Muscle of leg (tissue), 3 donors: ENCODE measurements at regions not wholly inside any gene's neighbourhood (a gene's known extent, or its start where the extent isn't known, plus 50 kb on each side); places are given as distances from the start of the nearest gene placed in this dataset.

Experiments
- DNase-seq: peaks from one replicate; pipeline ENCODE4 v3.0.0; 2013
- H3K27ac ChIP-seq: one replicate; pipeline ENCODE4 v1.5.1; 2013; ENCODE audit warnings: mild to moderate bottlenecking, low read length, control low read depth
- H3K27me3 ChIP-seq: one replicate; pipeline ENCODE4 v1.6.1; 2013; ENCODE audit warnings: low read length; ENCODE audit not compliant: control insufficient read depth, insufficient read depth
- H3K36me3 ChIP-seq: one replicate; pipeline ENCODE4 v1.6.1; 2013; ENCODE audit warnings: low read length; ENCODE audit not compliant: control insufficient read depth, insufficient read depth
- H3K4me1 ChIP-seq: one replicate; pipeline ENCODE4 v1.6.1; 2013; ENCODE audit warnings: low read length; ENCODE audit not compliant: control insufficient read depth, insufficient read depth
- H3K4me3 ChIP-seq: one replicate; pipeline ENCODE4 v1.5.1; 2013; ENCODE audit warnings: low read length, control low read depth
- H3K9me3 ChIP-seq: replicated peaks from 2 replicates; pipeline ENCODE4 v1.6.1; 2013; ENCODE audit warnings: low read depth, low read length; ENCODE audit not compliant: control insufficient read depth
- WGBS: methylation state at CpG from one replicate; pipeline ENCODE4 v1.1.5; 2013; ENCODE audit warnings: missing lambda C conversion rate; ENCODE audit not compliant: insufficient coverage; 5-methylcytosine and 5-hydroxymethylcytosine counted together

DNA sequence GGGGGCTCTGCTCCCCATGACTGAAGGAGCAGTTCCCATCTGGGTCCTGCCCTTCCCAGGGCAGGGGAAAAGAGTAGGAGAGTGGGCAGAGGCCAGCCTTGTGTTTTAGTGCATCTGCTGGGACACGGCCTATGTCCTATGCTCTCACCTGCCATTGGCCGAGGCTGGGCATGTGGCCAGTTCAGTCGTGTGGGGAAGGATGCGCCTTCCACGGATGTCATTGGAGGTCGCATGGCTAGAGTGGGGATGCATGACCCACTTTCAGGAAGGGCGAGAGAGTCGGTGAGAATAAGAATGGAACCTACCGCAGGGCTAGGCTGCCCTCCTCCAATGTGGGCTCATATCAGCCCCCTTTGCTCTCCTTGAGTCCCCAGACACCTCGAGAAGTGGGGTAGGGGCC is 70.9 kb upstream of the HAAO start:
- no peak overlapping the region for H3K27ac ChIP-seq
- peaks cover 15% of the 10 kb centered on the region for H3K4me1 ChIP-seq
- 71% methylated on average over 9 of the region's 10 CpGs for WGBS

GRCh38 chr2:42862669-42863185 is 70.3 kb upstream of the HAAO start:
- no peak overlapping the region for H3K27ac ChIP-seq
- no peaks in the 10 kb centered on the region for H3K27me3 ChIP-seq
- H3K36me3 ChIP-seq: no peaks in the 10 kb centered on the region
- H3K4me1 ChIP-seq: peaks cover 15% of the 10 kb centered on the region
- peaks cover 12% of the 10 kb centered on the region for H3K9me3 ChIP-seq
- 90% methylated on average over 9 of the region's 12 CpGs for WGBS
- H3K4me3 ChIP-seq: no peak overlapping the region
- DNase-seq: no peak

More for the DNA sequence above, 70.9 kb upstream of the HAAO start:
- DNase-seq: no peak
- H3K27me3 ChIP-seq: no peaks in the 10 kb centered on the region
- peaks cover 14% of the 10 kb centered on the region for H3K9me3 ChIP-seq
- no peak overlapping the region for H3K4me3 ChIP-seq
- H3K36me3 ChIP-seq: no peaks in the 10 kb centered on the region

GRCh38 chr2:42861321-42861720 is 68.9 kb upstream of the HAAO start:
- WGBS: no CpG with 5 or more reads among the region's 2 CpGs
- Histone ChIP-seq H3K27me3 (no peaks in the 10 kb centered on the region), H3K27ac (no peak overlapping the region), H3K4me1 (peaks cover 15% of the 10 kb centered on the region), H3K4me3 (no peak overlapping the region), H3K36me3 (no peaks in the 10 kb centered on the region), H3K9me3 (peaks cover 12% of the 10 kb centered on the region)
- DNase-seq: no peak

DNA sequence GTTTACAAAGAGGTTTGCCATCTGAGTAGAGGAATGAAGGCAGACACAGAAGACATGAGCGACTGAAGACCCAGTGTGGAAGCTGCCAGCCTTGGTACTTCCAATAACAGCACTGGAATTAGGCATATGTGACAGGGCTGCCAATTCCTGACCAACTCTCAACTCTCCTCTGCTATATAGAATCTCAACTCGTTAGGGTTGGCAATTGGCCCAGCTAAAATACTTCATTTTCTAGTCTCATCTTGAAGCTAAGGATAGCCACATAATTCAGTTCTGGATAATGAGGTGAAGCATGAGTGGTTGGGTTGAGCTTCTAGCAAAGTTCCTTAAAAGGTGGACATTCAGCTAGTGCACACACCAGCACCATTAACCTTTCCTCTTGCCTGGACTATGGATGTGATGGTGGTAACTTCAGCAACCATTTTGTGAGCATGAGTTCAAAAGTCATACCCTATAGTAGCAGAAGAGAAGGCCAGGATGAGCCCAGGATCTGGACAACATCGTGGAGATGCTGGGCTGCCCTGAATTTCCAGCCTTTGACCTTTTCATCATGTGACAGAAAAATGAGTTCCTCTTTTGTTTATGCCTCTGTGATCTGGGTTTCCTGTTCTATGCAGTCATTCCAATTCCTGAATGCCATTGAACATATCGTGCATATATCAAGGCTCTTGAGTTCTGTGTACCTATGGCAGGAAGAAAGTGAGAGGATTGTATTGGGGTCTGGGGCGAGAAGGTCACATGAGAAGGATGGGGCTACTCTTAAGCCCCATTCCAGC is 68.1 kb upstream of the HAAO start:
- H3K4me3 ChIP-seq: no peak overlapping the region
- H3K27me3 ChIP-seq: no peaks in the 10 kb centered on the region
- no peaks in the 10 kb centered on the region for H3K36me3 ChIP-seq
- no peak for DNase-seq
- peaks cover 17% of the 10 kb centered on the region for H3K4me1 ChIP-seq
- H3K9me3 ChIP-seq: peaks cover 12% of the 10 kb centered on the region
- no CpG with 5 or more reads among the region's 5 CpGs for WGBS
- H3K27ac ChIP-seq: no peak overlapping the region

DNA sequence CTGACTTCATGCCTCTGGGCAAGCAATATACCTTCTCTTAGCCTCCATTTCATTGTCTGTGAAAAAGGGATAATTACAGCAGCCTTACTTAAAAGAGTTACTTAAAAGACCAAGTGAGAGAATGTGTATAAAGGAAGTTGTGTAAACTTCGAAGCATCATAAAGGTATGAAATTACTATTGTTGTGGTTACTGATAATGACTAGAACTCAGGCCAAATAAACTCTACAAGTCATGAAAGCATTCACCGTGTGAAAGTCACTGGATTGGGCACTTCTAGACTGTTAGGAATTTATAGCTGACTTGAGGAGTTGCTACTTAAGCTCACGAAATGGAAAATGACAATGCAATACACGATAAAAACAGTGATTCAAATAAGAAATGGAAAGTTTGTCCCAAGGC is 67.4 kb upstream of the HAAO start:
- peaks cover 25% of the 10 kb centered on the region for H3K4me1 ChIP-seq
- peaks cover 12% of the 10 kb centered on the region for H3K9me3 ChIP-seq
- DNase-seq: no peak
- WGBS: 79% methylated on average over 2 of the region's 4 CpGs
- no peak overlapping the region for H3K4me3 ChIP-seq
- no peaks in the 10 kb centered on the region for H3K36me3 ChIP-seq
- no peak overlapping the region for H3K27ac ChIP-seq
- H3K27me3 ChIP-seq: no peaks in the 10 kb centered on the region

DNA sequence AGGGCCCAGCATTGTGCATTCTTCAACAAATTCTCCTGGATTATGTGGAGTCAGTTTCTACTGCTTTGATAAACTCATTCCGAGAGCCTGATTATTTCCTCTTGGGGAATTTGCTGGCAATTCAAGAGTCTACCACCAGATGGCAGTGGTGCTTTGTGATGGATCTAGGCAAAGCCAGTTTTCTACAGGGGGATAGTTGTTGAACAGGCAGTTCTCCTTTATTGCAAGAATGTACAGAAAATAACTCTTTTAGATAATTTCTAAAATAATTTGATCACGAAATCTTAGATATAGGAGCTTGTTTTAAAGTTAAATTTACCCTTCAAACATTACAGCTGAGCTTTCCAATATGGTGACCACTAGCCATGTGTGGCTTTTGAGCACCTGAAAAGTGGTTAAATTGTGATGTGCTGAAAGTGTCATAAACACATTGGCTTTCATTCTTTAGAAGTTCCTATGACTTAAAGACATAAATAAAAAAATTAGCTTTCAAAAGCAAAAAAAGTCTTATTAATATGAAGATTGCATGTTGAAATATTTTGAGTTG is 66.7 kb upstream of the HAAO start:
- DNase-seq: peak; percentile 80
- Histone ChIP-seq H3K36me3 (no peaks in the 10 kb centered on the region), H3K9me3 (peaks cover 12% of the 10 kb centered on the region), H3K4me1 (peaks cover 32% of the 10 kb centered on the region), H3K27ac (no peak overlapping the region), H3K4me3 (no peak overlapping the region), H3K27me3 (no peaks in the 10 kb centered on the region)
- no CpG with 5 or more reads among the region's 2 CpGs for WGBS

- no peaks in the 10 kb centered on the region for H3K27me3 ChIP-seq
- H3K4me1 ChIP-seq: peaks cover 39% of the 10 kb centered on the region
- DNase-seq: no peak
- H3K36me3 ChIP-seq: no peaks in the 10 kb centered on the region
- 83% methylated on average over 4 of the region's 4 CpGs for WGBS
- H3K27ac ChIP-seq: no peak overlapping the region
- peaks cover 12% of the 10 kb centered on the region for H3K9me3 ChIP-seq
- no peak overlapping the region for H3K4me3 ChIP-seq
These were observed 66.0 kb upstream of the HAAO start for GRCh38 chr2:42858140-42859005.

DNA sequence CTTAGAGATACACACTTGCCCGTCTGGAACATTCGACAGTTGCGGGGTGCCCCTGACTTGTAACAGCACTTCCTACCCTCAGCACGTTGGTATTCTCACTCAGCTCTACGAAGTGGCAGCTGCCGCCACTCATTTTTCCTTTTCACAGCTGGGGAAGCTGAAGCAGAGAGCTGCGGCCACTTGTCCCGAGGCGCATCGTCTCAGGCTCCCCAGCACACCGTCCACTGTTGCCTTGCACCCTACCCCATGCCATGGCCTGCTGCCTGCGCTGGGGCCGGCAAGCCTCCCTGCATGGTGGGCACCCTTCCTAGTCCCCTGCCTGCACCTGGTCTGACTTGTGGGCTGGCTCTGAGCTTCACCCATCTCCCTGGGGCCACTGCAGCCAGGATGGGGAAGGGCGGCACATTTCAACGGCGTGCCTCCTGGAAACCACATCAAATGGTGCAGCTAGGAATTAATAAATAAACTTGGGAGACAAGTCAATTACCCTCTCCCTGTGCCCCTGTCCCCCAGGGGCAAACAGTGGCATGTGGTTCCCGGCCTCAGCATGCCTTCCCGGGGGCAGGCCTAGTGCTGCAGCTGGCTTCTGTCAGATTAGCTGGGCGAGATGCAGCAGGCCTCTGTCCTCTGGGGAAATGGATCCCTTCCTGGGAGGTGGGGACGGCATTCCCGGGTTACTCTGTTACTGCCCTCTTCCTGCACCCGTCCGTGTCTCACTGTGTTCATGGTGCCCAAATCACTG is 64.7 kb upstream of the HAAO start:
- H3K4me3 ChIP-seq: no peak overlapping the region
- no peaks in the 10 kb centered on the region for H3K27me3 ChIP-seq
- H3K27ac ChIP-seq: no peak overlapping the region
- DNase-seq: no peak
- no peaks in the 10 kb centered on the region for H3K36me3 ChIP-seq
- WGBS: 79% methylated on average over 20 of the region's 23 CpGs
- peaks cover 45% of the 10 kb centered on the region for H3K4me1 ChIP-seq
- peaks cover 12% of the 10 kb centered on the region for H3K9me3 ChIP-seq

- Histone ChIP-seq H3K27ac (no peak overlapping the region), H3K27me3 (no peaks in the 10 kb centered on the region)
- 97% methylated on average over 10 of the region's 16 CpGs for WGBS
These were observed 63.9 kb upstream of the HAAO start for GRCh38 chr2:42856106-42856860.

More at GRCh38 chr2:42856106-42856860, 63.9 kb upstream of the HAAO start:
- H3K4me1 ChIP-seq: peaks cover 45% of the 10 kb centered on the region
- H3K9me3 ChIP-seq: peaks cover 12% of the 10 kb centered on the region
- no peaks in the 10 kb centered on the region for H3K36me3 ChIP-seq
- no peak overlapping the region for H3K4me3 ChIP-seq
- no peak for DNase-seq
